Right lobe of liver (tissue), 6 donors: ENCODE measurements at regions not wholly inside any gene's neighbourhood (a gene's known extent, or its start where the extent isn't known, plus 50 kb on each side); places are given as distances from the start of the nearest gene placed in this dataset.

Source experiments
- ATAC-seq, 4 donors: fragments of 200-7000 bp; cut with Tn5 transposase; one replicate each; pipeline ENCODE4 v1.9.1; 2020; ENCODE audit warnings: mild to moderate bottlenecking in 4 of 4, moderate library complexity in 4 of 4
- DNase-seq, 3 donors: peaks; one replicate each; pipeline ENCODE4 v3.0.0-alpha.2; 2020
- H3K27ac ChIP-seq, 3 donors: fragments of 200-600 bp; one replicate each; pipeline ENCODE4 v1.8.0; 2022
- H3K27me3 ChIP-seq, 2 donors: fragments of 200-600 bp; one replicate each; pipeline ENCODE4 v1.8.0; 2022
- H3K36me3 ChIP-seq, 4 donors: fragments of 200-600 bp; sonication (generic) in 1 of 4; one replicate each; pipeline versions ENCODE4 v1.5.1 to v1.8.0; 2017 to 2022; ENCODE audit warnings: control low read depth in 1 of 4
- H3K4me1 ChIP-seq, 4 donors: fragments of 200-600 bp; sonication (generic) in 1 of 4; one replicate each; pipeline versions ENCODE4 v1.5.1 to v1.8.0; 2017 to 2022; ENCODE audit warnings: control low read depth in 1 of 4
- H3K4me3 ChIP-seq, 3 donors: fragments of 200-600 bp; one replicate each; pipeline ENCODE4 v1.8.0; 2022
- H3K9me3 ChIP-seq, 4 donors: fragments of 200-600 bp; sonication (generic) in 1 of 4; one replicate each; pipeline versions ENCODE4 v1.5.1 to v1.8.0; 2017 to 2022; ENCODE audit warnings: control low read depth in 1 of 4
- POLR2A ChIP-seq: fragments of 450-650 bp; IDR thresholded peaks from one replicate; pipeline ENCODE4 v1.6.1; 2017; ENCODE audit warnings: antibody characterized with exemption, mild to moderate bottlenecking
- WGBS: methylation state at CpG from one replicate; pipeline ENCODE4 v1.1.6; 2018; ENCODE audit warnings: low coverage, low lambda C conversion rate; ENCODE audit not compliant: insufficient coverage; ENCODE audit errors: missing lambda C conversion rate; 5-methylcytosine and 5-hydroxymethylcytosine counted together
- intact Hi-C, 2 donors: fragments of 100-400 bp; cut with DNase I; formaldehyde crosslinking; loops; one replicate each; pipeline versions ENCODE4 v1.11.2 to v1.14.1; 2022
- TF ChIP-seq, protein P1 (sequence below), 4 donors: fragments of 200-600 bp in 3 of 4; fragments of 450-650 bp in 1 of 4; IDR thresholded peaks; one replicate each; pipeline versions ENCODE4 v1.5.1 to v1.8.0; 2016 to 2022; ENCODE audit warnings: antibody characterized with exemption in 4 of 4, mild to moderate bottlenecking in 2 of 4
- donor health status: DM: no; HTN: yes; CAD: no.
- donor health status: DM: no; HTN: no; CAD: no.
- donor health status: DM: no; HTN: no; CAD: no.
- donor health status: DM: no; HTN: yes; CAD: no.
- donor health status: DM: no; HTN: yes; CAD: no.

GRCh38 chr16:14335297-14335696 is 264.2 kb downstream of the MRTFB start:
- Histone ChIP-seq H3K27ac (no peak overlapping the region), H3K4me1 (peaks cover 0 to 33% (median 6%) of the 10 kb centered on the region in 4 donors), H3K4me3 (no peak overlapping the region), H3K36me3 (no peaks in the 10 kb centered on the region), H3K27me3 (no peaks in the 10 kb centered on the region), H3K9me3 (no peaks in the 10 kb centered on the region)
- ATAC-seq (no peak), DNase-seq (no peak)
- no peak for TF ChIP-seq POLR2A
- TF ChIP-seq, protein P1, sequence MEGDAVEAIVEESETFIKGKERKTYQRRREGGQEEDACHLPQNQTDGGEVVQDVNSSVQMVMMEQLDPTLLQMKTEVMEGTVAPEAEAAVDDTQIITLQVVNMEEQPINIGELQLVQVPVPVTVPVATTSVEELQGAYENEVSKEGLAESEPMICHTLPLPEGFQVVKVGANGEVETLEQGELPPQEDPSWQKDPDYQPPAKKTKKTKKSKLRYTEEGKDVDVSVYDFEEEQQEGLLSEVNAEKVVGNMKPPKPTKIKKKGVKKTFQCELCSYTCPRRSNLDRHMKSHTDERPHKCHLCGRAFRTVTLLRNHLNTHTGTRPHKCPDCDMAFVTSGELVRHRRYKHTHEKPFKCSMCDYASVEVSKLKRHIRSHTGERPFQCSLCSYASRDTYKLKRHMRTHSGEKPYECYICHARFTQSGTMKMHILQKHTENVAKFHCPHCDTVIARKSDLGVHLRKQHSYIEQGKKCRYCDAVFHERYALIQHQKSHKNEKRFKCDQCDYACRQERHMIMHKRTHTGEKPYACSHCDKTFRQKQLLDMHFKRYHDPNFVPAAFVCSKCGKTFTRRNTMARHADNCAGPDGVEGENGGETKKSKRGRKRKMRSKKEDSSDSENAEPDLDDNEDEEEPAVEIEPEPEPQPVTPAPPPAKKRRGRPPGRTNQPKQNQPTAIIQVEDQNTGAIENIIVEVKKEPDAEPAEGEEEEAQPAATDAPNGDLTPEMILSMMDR (IDR thresholded peaks at IDR 0.05), result no peak
- intact Hi-C loops, result no loop called here
- 100% methylated on average over 2 of the region's 3 CpGs for WGBS

DNA sequence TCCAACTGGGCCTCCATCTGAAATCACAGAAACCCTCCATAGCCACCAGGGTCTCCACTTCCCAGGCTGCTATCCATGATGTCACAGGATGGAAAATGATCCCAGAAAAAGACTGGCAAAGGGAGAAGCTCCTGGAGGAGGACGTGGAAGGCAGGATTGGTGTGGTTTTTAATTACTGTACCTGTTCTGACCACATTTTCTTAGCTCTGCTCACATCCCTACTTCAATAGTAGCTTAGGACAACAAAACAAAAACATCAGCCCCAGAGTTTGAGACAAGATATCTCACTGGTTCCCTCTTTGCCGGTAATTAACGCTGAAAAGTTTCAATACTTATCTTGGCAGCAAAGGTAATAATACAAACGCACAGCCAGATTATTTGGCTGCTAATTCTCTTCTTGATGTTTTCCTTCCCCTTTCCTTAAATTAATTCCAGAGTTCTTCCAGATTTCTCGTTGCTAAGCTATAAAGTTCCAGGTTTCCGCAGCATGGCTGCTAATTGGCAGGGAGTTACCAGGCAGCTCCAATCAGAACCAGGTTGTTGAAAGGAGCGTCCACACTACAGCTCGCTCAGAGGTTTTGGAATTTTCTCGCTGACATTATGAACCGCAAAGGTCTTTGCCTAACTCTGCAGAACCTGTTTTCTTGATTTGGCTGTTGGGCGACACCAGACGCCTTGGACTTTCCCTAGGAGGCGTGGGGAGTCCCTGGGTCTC is 263.4 kb downstream of the MRTFB start:
- ATAC-seq (no peak), DNase-seq (no peak)
- no peak overlapping the region for H3K27ac ChIP-seq
- H3K4me3 ChIP-seq, result no peak overlapping the region
- intact Hi-C loops, result no loop called here
- H3K36me3 ChIP-seq, result no peaks in the 10 kb centered on the region
- TF ChIP-seq, protein P1 (IDR thresholded peaks at IDR 0.05), result no peak
- no peak for TF ChIP-seq POLR2A
- no peaks in the 10 kb centered on the region for H3K27me3 ChIP-seq
- no peaks in the 10 kb centered on the region for H3K9me3 ChIP-seq
- H3K4me1 ChIP-seq, result peaks cover 0 to 32% (median 5%) of the 10 kb centered on the region in 4 donors
- 75% methylated on average over 13 of the region's 13 CpGs for WGBS

GRCh38 chr16:14333361-14333760 is 262.2 kb downstream of the MRTFB start:
- H3K9me3 ChIP-seq, result no peaks in the 10 kb centered on the region
- TF ChIP-seq, protein P1 (IDR thresholded peaks at IDR 0.05), result no peak
- no peak for TF ChIP-seq POLR2A
- H3K36me3 ChIP-seq, result no peaks in the 10 kb centered on the region
- no peak overlapping the region for H3K27ac ChIP-seq
- no peak overlapping the region for H3K4me3 ChIP-seq
- 84% methylated on average over 2 of the region's 2 CpGs for WGBS
- ATAC-seq (no peak), DNase-seq (no peak)
- peaks cover 0 to 22% (median 0%) of the 10 kb centered on the region in 4 donors for H3K4me1 ChIP-seq
- no peaks in the 10 kb centered on the region for H3K27me3 ChIP-seq
- intact Hi-C loops, result no loop called here

GRCh38 chr16:14331020-14331419 is 259.9 kb downstream of the MRTFB start:
- Histone ChIP-seq H3K27ac (no peak overlapping the region), H3K4me1 (peaks cover 0 to 18% (median 5%) of the 10 kb centered on the region in 4 donors), H3K36me3 (peaks cover 0 to 4% (median 0%) of the 10 kb centered on the region in 4 donors), H3K4me3 (no peak overlapping the region), H3K27me3 (no peaks in the 10 kb centered on the region), H3K9me3 (no peaks in the 10 kb centered on the region)
- intact Hi-C loops, result no loop called here
- no peak for TF ChIP-seq POLR2A
- TF ChIP-seq, protein P1 (IDR thresholded peaks at IDR 0.05), result no peak
- ATAC-seq, result no peak
- 95% methylated on average over 2 of the region's 2 CpGs for WGBS
- no peak for DNase-seq
